ENCODE measurements at regions not wholly inside any gene's neighbourhood (a gene's known extent, or its start where the extent isn't known, plus 50 kb on each side); places are given as distances from the start of the nearest gene placed in this dataset.
A peak's percentile ranks its signal among the peaks of the same experiment; 100 is the strongest.
"Not testable (repeated sequence)": the region's sequence is repeated elsewhere in the genome, so short reads cannot be mapped to it uniquely, and the experiment has no call there.

- Histone ChIP-seq H3K4me1 (no peaks in the 10 kb centered on the region), H3K27me3 (peaks cover 45% of the 10 kb centered on the region), H3F3A (ENCODE audit: low read depth) (peaks cover 3% of the 10 kb centered on the region), H3K4me3 (no peak overlapping the region), H3K79me2 (ENCODE audit: low read depth) (no peaks in the 10 kb centered on the region), H3K9ac (no peak overlapping the region), H3K4me2 (no peak overlapping the region), H2AFZ (replicated peaks) (no peak overlapping the region), H3K27ac (no peak overlapping the region), H4K20me1 (ENCODE audit: low read depth) (peaks cover 5% of the 10 kb centered on the region), H3K36me3 (no peaks in the 10 kb centered on the region), H3K9me3 (ENCODE audit: low read depth) (no peaks in the 10 kb centered on the region)
- Mint-ChIP-seq H3K9me3 (no peaks in the 10 kb centered on the region), H3K36me3 (no peaks in the 10 kb centered on the region), H3K4me1 (peaks cover 2% of the 10 kb centered on the region), H3K27me3 (ENCODE audit: insufficient read depth, low read depth) (peaks cover 18% of the 10 kb centered on the region), H3K27ac (no peak overlapping the region), H3K4me3 (no peak overlapping the region)
- no peak for TF ChIP-seq EZH2phosphoT487 (IDR thresholded peaks at IDR 0.05)
- no peak for TF ChIP-seq CTCF (IDR thresholded peaks at IDR 0.05)
- no peak for TF ChIP-seq EZH2 (IDR thresholded peaks at IDR 0.05)
- no peak for DNase-seq (ENCODE audit: low spot score)
Observed at GRCh38 chr1:228653748-228654147, 81.5 kb upstream of the RHOU start.

- no peaks in the 10 kb centered on the region for H3K4me1 Mint-ChIP-seq
- no peak overlapping the region for H2AFZ ChIP-seq (replicated peaks)
- no peaks in the 10 kb centered on the region for H3K9me3 ChIP-seq (ENCODE audit: low read depth)
- DNase-seq (ENCODE audit: low spot score), result no peak
- no peak overlapping the region for H3K9ac ChIP-seq
- H3K4me2 ChIP-seq, result no peak overlapping the region
- H3K4me1 ChIP-seq, result no peaks in the 10 kb centered on the region
- no peaks in the 10 kb centered on the region for H3F3A ChIP-seq (ENCODE audit: low read depth)
- H3K4me3 Mint-ChIP-seq, result no peak overlapping the region
- no peaks in the 10 kb centered on the region for H3K79me2 ChIP-seq (ENCODE audit: low read depth)
- peaks cover 23% of the 10 kb centered on the region for H3K27me3 ChIP-seq
- no peaks in the 10 kb centered on the region for H3K36me3 Mint-ChIP-seq
- no peaks in the 10 kb centered on the region for H3K36me3 ChIP-seq
- H4K20me1 ChIP-seq (ENCODE audit: low read depth), result no peaks in the 10 kb centered on the region
- H3K9me3 Mint-ChIP-seq, result peaks cover 2% of the 10 kb centered on the region
- peaks cover 4% of the 10 kb centered on the region for H3K27me3 Mint-ChIP-seq (ENCODE audit: insufficient read depth, low read depth)
- H3K27ac ChIP-seq, result no peak overlapping the region
- H3K4me3 ChIP-seq, result no peak overlapping the region
- TF ChIP-seq EZH2 (IDR thresholded peaks at IDR 0.05) (no peak), CTCF (IDR thresholded peaks at IDR 0.05) (no peak), EZH2phosphoT487 (IDR thresholded peaks at IDR 0.05) (no peak)
- no peak overlapping the region for H3K27ac Mint-ChIP-seq
Observed at GRCh38 chr1:228655796-228656394, 79.4 kb upstream of the RHOU start.

- H3K27ac Mint-ChIP-seq; H3K36me3 ChIP-seq; H3F3A ChIP-seq (ENCODE audit: low read depth); H3K4me2 ChIP-seq; H3K27me3 ChIP-seq; H2AFZ ChIP-seq (replicated peaks); H3K9ac ChIP-seq; H3K4me1 Mint-ChIP-seq; H3K79me2 ChIP-seq (ENCODE audit: low read depth); H3K9me3 ChIP-seq (ENCODE audit: low read depth); H3K9me3 Mint-ChIP-seq; H4K20me1 ChIP-seq (ENCODE audit: low read depth); H3K4me1 ChIP-seq; H3K27ac ChIP-seq; H3K36me3 Mint-ChIP-seq; DNase-seq (ENCODE audit: low spot score); H3K27me3 Mint-ChIP-seq (ENCODE audit: insufficient read depth, low read depth); H3K4me3 ChIP-seq; H3K4me3 Mint-ChIP-seq: not testable (repeated sequence)
Observed at GRCh38 chr1:228662007-228662689, 73.1 kb upstream of the RHOU start.

- peaks cover 4% of the 10 kb centered on the region for H3K27me3 Mint-ChIP-seq (ENCODE audit: insufficient read depth, low read depth)
- no peaks in the 10 kb centered on the region for H3F3A ChIP-seq (ENCODE audit: low read depth)
- no peak overlapping the region for H2AFZ ChIP-seq (replicated peaks)
- no peaks in the 10 kb centered on the region for H3K36me3 Mint-ChIP-seq
- H3K4me1 Mint-ChIP-seq, result no peaks in the 10 kb centered on the region
- no peak overlapping the region for H3K4me3 ChIP-seq
- H4K20me1 ChIP-seq (ENCODE audit: low read depth), result no peaks in the 10 kb centered on the region
- DNase-seq (ENCODE audit: low spot score), result peak; percentile 75
- H3K4me3 Mint-ChIP-seq, result no peak overlapping the region
- no peaks in the 10 kb centered on the region for H3K79me2 ChIP-seq (ENCODE audit: low read depth)
- H3K9me3 ChIP-seq (ENCODE audit: low read depth), result no peaks in the 10 kb centered on the region
- no peaks in the 10 kb centered on the region for H3K4me1 ChIP-seq
- H3K27ac ChIP-seq, result no peak overlapping the region
- no peaks in the 10 kb centered on the region for H3K36me3 ChIP-seq
- no peaks in the 10 kb centered on the region for H3K27me3 ChIP-seq
- no peak overlapping the region for H3K27ac Mint-ChIP-seq
- no peak overlapping the region for H3K4me2 ChIP-seq
- H3K9me3 Mint-ChIP-seq, result peaks cover 6% of the 10 kb centered on the region
- TF ChIP-seq CTCF (IDR thresholded peaks at IDR 0.05) (peak; percentile 90), EZH2 (IDR thresholded peaks at IDR 0.05) (no peak), EZH2phosphoT487 (IDR thresholded peaks at IDR 0.05) (no peak)
- no peak overlapping the region for H3K9ac ChIP-seq
Observed at GRCh38 chr1:228664399-228664914, 70.8 kb upstream of the RHOU start.

Data from neural progenitor cell (in vitro differentiated cells).